Neuronal stem cell (in vitro differentiated cells): ENCODE measurements at regions not wholly inside any gene's neighbourhood (a gene's known extent, or its start where the extent isn't known, plus 50 kb on each side); places are given as distances from the start of the nearest gene placed in this dataset.

Experiments
- DNase-seq: peaks from one replicate; pipeline ENCODE4 v3.0.0-alpha.2; 2013; ENCODE audit warnings: low spot score
- H2AFZ ChIP-seq: one replicate; pipeline ENCODE4 v1.6.1; 2013; ENCODE audit warnings: mild to moderate bottlenecking, low read length, inconsistent platforms
- H2AK5ac ChIP-seq: 2 replicates; pipeline ENCODE4 v1.6.1; 2013; ENCODE audit warnings: low read depth, mild to moderate bottlenecking, inconsistent platforms, low read length, moderate library complexity, mixed read lengths
- H2BK120ac ChIP-seq: 2 replicates; pipeline ENCODE4 v1.6.1; 2013; ENCODE audit warnings: low read depth, mild to moderate bottlenecking, inconsistent platforms, low read length, moderate library complexity, mixed read lengths
- H2BK12ac ChIP-seq: one replicate; pipeline ENCODE4 v1.6.1; 2013; ENCODE audit warnings: low read length, inconsistent platforms
- H2BK15ac ChIP-seq: 2 replicates; pipeline ENCODE4 v1.6.1; 2013; ENCODE audit warnings: mild to moderate bottlenecking, low read length, inconsistent platforms, mixed read lengths
- H2BK5ac ChIP-seq: one replicate; pipeline ENCODE4 v1.6.1; 2013; ENCODE audit warnings: inconsistent platforms, mild to moderate bottlenecking, low read length, moderate library complexity
- H3K14ac ChIP-seq: one replicate; pipeline ENCODE4 v1.6.1; 2013; ENCODE audit warnings: low read length, inconsistent platforms
- H3K18ac ChIP-seq: 2 replicates; pipeline ENCODE4 v1.6.1; 2013; ENCODE audit warnings: low read length, inconsistent platforms
- H3K23ac ChIP-seq: 2 replicates; pipeline ENCODE4 v1.6.1; 2013; ENCODE audit warnings: low read depth, mild to moderate bottlenecking, mixed read lengths, low read length, inconsistent platforms; ENCODE audit not compliant: poor library complexity
- H3K27ac ChIP-seq: replicated peaks from 3 replicates; pipeline ENCODE4 v1.5.1; 2013; ENCODE audit warnings: low read length, inconsistent platforms
- H3K27me3 ChIP-seq, 3 experiments: 2 replicates each; pipeline ENCODE4 v1.6.1; 2013; ENCODE audit warnings: low read length in 3 of 3, mild to moderate bottlenecking in 2 of 3, inconsistent platforms in 1 of 3, low read depth in 1 of 3, mixed read lengths in 1 of 3, moderate library complexity in 1 of 3; ENCODE audit not compliant: control insufficient read depth in 3 of 3, insufficient read depth in 3 of 3
- H3K36me3 ChIP-seq, 2 donors: replicated peaks in 1 of 2; 2 replicates each; pipeline ENCODE4 v1.6.1; 2013; ENCODE audit warnings: low read length in 2 of 2; ENCODE audit not compliant: control insufficient read depth in 2 of 2, insufficient read depth in 2 of 2
- H3K4ac ChIP-seq: 2 replicates; pipeline ENCODE4 v1.6.1; 2013; ENCODE audit warnings: inconsistent platforms, mild to moderate bottlenecking, low read length, moderate library complexity
- H3K4me1 ChIP-seq, 2 donors: 1 replicate in 1 of 2; 2 replicates in 1 of 2; pipeline ENCODE4 v1.6.1; 2013; ENCODE audit warnings: low read length in 2 of 2, low read depth in 1 of 2; ENCODE audit not compliant: control insufficient read depth in 2 of 2, insufficient read depth in 1 of 2
- H3K4me2 ChIP-seq: one replicate; pipeline ENCODE4 v1.6.1; 2013; ENCODE audit warnings: mild to moderate bottlenecking, low read length, inconsistent platforms; ENCODE audit not compliant: insufficient read depth, poor library complexity, severe bottlenecking
- H3K4me3 ChIP-seq, 2 donors: 2 replicates each; pipeline ENCODE4 v1.5.1; 2013; ENCODE audit warnings: low read length in 2 of 2, mild to moderate bottlenecking in 2 of 2, inconsistent platforms in 1 of 2, moderate library complexity in 1 of 2
- H3K79me1 ChIP-seq: one replicate; pipeline ENCODE4 v1.6.1; 2013; ENCODE audit warnings: low read depth, mild to moderate bottlenecking, inconsistent platforms, low read length, moderate library complexity
- H3K9ac ChIP-seq: one replicate; pipeline ENCODE4 v1.6.1; 2013; ENCODE audit warnings: mild to moderate bottlenecking, low read depth, low read length, inconsistent platforms; ENCODE audit not compliant: poor library complexity
- H3K9me3 ChIP-seq, 2 donors: replicated peaks in 1 of 2; 2 replicates each; pipeline versions ENCODE3 to v1.6.1; 2013; ENCODE audit warnings: low read length in 2 of 2, mild to moderate bottlenecking in 2 of 2, inconsistent platforms in 1 of 2, low read depth in 1 of 2, mixed read lengths in 1 of 2, moderate library complexity in 1 of 2; ENCODE audit not compliant: control insufficient read depth in 2 of 2, insufficient read depth in 1 of 2
- H4K8ac ChIP-seq: one replicate; pipeline ENCODE4 v1.6.1; 2013; ENCODE audit warnings: low read depth, mild to moderate bottlenecking, inconsistent platforms, low read length, moderate library complexity
- H4K91ac ChIP-seq: one replicate; pipeline ENCODE4 v1.6.1; 2013; ENCODE audit warnings: low read length, low read depth, mild to moderate bottlenecking, inconsistent platforms; ENCODE audit not compliant: poor library complexity
- WGBS, 2 donors: extraction: QIAGEN DNeasy Blood & Tissue Kit; methylation state at CpG; one replicate each; pipeline ENCODE4 v1.1.7; 2013; ENCODE audit warnings: missing lambda C conversion rate in 2 of 2, mixed read lengths in 1 of 2; ENCODE audit not compliant: insufficient read length in 2 of 2, insufficient replicate concordance in 1 of 2; ENCODE audit errors: extremely low coverage in 2 of 2; 5-methylcytosine and 5-hydroxymethylcytosine counted together

- H2BK5ac ChIP-seq = no peak overlapping the region
- peak overlapping the region; percentile 51 for H3K9ac ChIP-seq
- H2AK5ac ChIP-seq = no peak overlapping the region
- no peaks in the 10 kb centered on the region for H3K79me1 ChIP-seq
- H3K27ac ChIP-seq = no peak overlapping the region
- peak overlapping the region in 1 of 2 donors; percentile 62 for H3K4me3 ChIP-seq
- peaks cover 0 to 2% of the 10 kb centered on the region in 2 donors for H3K9me3 ChIP-seq
- 60 to 100% methylated on average over 1 to 2 of the region's 13 CpGs for WGBS, 2 donors
- no peak overlapping the region for H2AFZ ChIP-seq
- H3K18ac ChIP-seq = peak overlapping the region; percentile 46
- no peak overlapping the region for H3K4ac ChIP-seq
- H3K4me1 ChIP-seq = no peaks in the 10 kb centered on the region
- peaks cover 0 to 23% (median 2%) of the 10 kb centered on the region in 3 experiments for H3K27me3 ChIP-seq
- no peak overlapping the region for H4K91ac ChIP-seq
- no peak for DNase-seq
- H2BK15ac ChIP-seq = no peak overlapping the region
- no peaks in the 10 kb centered on the region for H3K36me3 ChIP-seq
- H3K4me2 ChIP-seq = no peak overlapping the region
- H4K8ac ChIP-seq = no peak overlapping the region
- H3K23ac ChIP-seq = peak overlapping the region; percentile 6
- peak overlapping the region; percentile 98 for H3K14ac ChIP-seq
- no peak overlapping the region for H2BK120ac ChIP-seq
- no peak overlapping the region for H2BK12ac ChIP-seq
Observed at GRCh38 chr2:121133551-121134319, 151.3 kb downstream of the TFCP2L1 start.

GRCh38 chr2:121134728-121135127, 150.3 kb downstream of the TFCP2L1 start:
- Histone ChIP-seq H4K8ac (no peak overlapping the region), H2AFZ (no peak overlapping the region), H2BK12ac (no peak overlapping the region), H4K91ac (no peak overlapping the region), H3K4ac (no peak overlapping the region), H2BK15ac (no peak overlapping the region), H2BK5ac (no peak overlapping the region), H3K4me1 (no peaks in the 10 kb centered on the region), H2BK120ac (no peak overlapping the region), H3K23ac (no peak overlapping the region), H3K36me3 (no peaks in the 10 kb centered on the region), H3K4me3 (no peak overlapping the region), H3K18ac (no peak overlapping the region), H2AK5ac (peak overlapping the region; percentile 56), H3K79me1 (no peaks in the 10 kb centered on the region), H3K27me3 (peaks cover 0 to 23% (median 2%) of the 10 kb centered on the region in 3 experiments), H3K4me2 (no peak overlapping the region), H3K27ac (no peak overlapping the region), H3K9me3 (peaks cover 0 to 5% of the 10 kb centered on the region in 2 donors), H3K9ac (no peak overlapping the region), H3K14ac (peak overlapping the region; percentile 77)
- no peak for DNase-seq
- no CpG with 5 or more reads among the region's 8 CpGs for WGBS, 2 donors

GRCh38 chr2:121135168-121135853, 149.7 kb downstream of the TFCP2L1 start:
- Histone ChIP-seq H2AK5ac (peak overlapping the region; percentile 56), H3K9ac (no peak overlapping the region), H3K27me3 (peaks cover 0 to 18% (median 2%) of the 10 kb centered on the region in 3 experiments), H4K8ac (no peak overlapping the region), H2BK5ac (no peak overlapping the region), H3K4me1 (no peaks in the 10 kb centered on the region), H2BK15ac (no peak overlapping the region), H2BK120ac (no peak overlapping the region), H3K9me3 (peaks cover 0 to 6% of the 10 kb centered on the region in 2 donors), H3K18ac (no peak overlapping the region), H2BK12ac (no peak overlapping the region), H3K4me2 (no peak overlapping the region), H2AFZ (no peak overlapping the region), H3K4ac (no peak overlapping the region), H3K27ac (no peak overlapping the region), H3K36me3 (no peaks in the 10 kb centered on the region), H3K14ac (no peak overlapping the region), H3K23ac (no peak overlapping the region), H3K4me3 (no peak overlapping the region), H3K79me1 (no peaks in the 10 kb centered on the region), H4K91ac (no peak overlapping the region)
- WGBS, 2 donors = no CpG with 5 or more reads among the region's 2 CpGs
- DNase-seq = no peak

DNA sequence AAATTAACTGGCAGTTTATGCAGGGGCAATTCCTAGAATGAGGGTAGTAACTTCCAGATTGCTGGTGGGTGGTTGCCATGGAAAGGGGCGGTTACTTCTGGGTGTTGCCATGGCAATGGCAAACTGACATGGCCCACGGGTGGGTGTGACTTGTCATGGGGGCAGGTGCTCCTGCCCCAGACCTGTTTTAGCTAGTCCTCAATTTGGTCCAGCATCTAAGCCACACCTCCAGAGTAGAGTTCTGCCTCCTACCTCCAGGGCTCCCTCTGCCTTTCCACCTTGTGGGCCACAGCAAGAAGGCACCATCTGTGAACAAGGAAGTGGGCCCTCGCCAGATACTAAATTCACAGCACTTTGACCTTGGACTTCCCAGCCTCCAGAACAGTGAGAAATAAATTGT, 148.7 kb downstream of the TFCP2L1 start:
- no peak overlapping the region for H2BK12ac ChIP-seq
- no peak overlapping the region for H4K91ac ChIP-seq
- no peak overlapping the region for H3K4me3 ChIP-seq
- no peaks in the 10 kb centered on the region for H3K4me1 ChIP-seq
- H3K36me3 ChIP-seq = no peaks in the 10 kb centered on the region
- H3K23ac ChIP-seq = no peak overlapping the region
- no peak overlapping the region for H3K9ac ChIP-seq
- no peak overlapping the region for H3K18ac ChIP-seq
- H2AK5ac ChIP-seq = no peak overlapping the region
- H3K27ac ChIP-seq = no peak overlapping the region
- H2BK120ac ChIP-seq = no peak overlapping the region
- no peak overlapping the region for H3K14ac ChIP-seq
- no peak overlapping the region for H2BK5ac ChIP-seq
- peaks cover 0 to 17% (median 0%) of the 10 kb centered on the region in 3 experiments for H3K27me3 ChIP-seq
- no CpG with 5 or more reads among the region's 3 CpGs for WGBS, 2 donors
- DNase-seq = no peak
- no peaks in the 10 kb centered on the region for H3K79me1 ChIP-seq
- H3K4ac ChIP-seq = no peak overlapping the region
- H2BK15ac ChIP-seq = no peak overlapping the region
- no peak overlapping the region for H4K8ac ChIP-seq
- no peak overlapping the region for H3K4me2 ChIP-seq
- H3K9me3 ChIP-seq = peaks cover 0 to 8% of the 10 kb centered on the region in 2 donors
- no peak overlapping the region for H2AFZ ChIP-seq
